H9 (cell line): ENCODE measurements at regions not wholly inside any gene's neighbourhood (a gene's known extent, or its start where the extent isn't known, plus 50 kb on each side); places are given as distances from the start of the nearest gene placed in this dataset.

ENCODE experiments used
- DNase-seq: peaks from one replicate; pipeline ENCODE4 v3.0.0-alpha.2; 2017
- H2AFZ ChIP-seq: one replicate; pipeline ENCODE4 v1.6.1; 2013; ENCODE audit warnings: mild to moderate bottlenecking, low read length, control low read depth, moderate library complexity
- H2AK5ac ChIP-seq: 2 replicates; pipeline ENCODE4 v1.6.1; 2013; ENCODE audit warnings: low read length, control low read depth, mixed read lengths; ENCODE audit not compliant: insufficient read length
- H2BK120ac ChIP-seq: one replicate; pipeline ENCODE4 v1.6.1; 2013; ENCODE audit warnings: low read depth, mild to moderate bottlenecking, low read length, control low read depth, inconsistent platforms; ENCODE audit not compliant: poor library complexity, severe bottlenecking
- H2BK12ac ChIP-seq: 2 replicates; pipeline ENCODE4 v1.6.1; 2013; ENCODE audit warnings: low read length, control low read depth, mixed read lengths, low read depth; ENCODE audit not compliant: insufficient read length
- H2BK15ac ChIP-seq: 2 replicates; pipeline ENCODE4 v1.6.1; 2013; ENCODE audit warnings: low read depth, low read length, control low read depth
- H2BK20ac ChIP-seq: one replicate; pipeline ENCODE4 v1.6.1; 2013; ENCODE audit warnings: low read depth, mild to moderate bottlenecking, low read length, control low read depth, inconsistent platforms; ENCODE audit not compliant: poor library complexity, severe bottlenecking
- H2BK5ac ChIP-seq: 2 replicates; pipeline ENCODE4 v1.6.1; 2013; ENCODE audit warnings: low read length, control low read depth, mixed read lengths; ENCODE audit not compliant: insufficient read length
- H3K14ac ChIP-seq: 2 replicates; pipeline ENCODE4 v1.6.1; 2013; ENCODE audit warnings: low read length, control low read depth; ENCODE audit not compliant: insufficient read depth
- H3K18ac ChIP-seq: 2 replicates; pipeline ENCODE4 v1.6.1; 2013; ENCODE audit warnings: low read depth, mild to moderate bottlenecking, mixed read lengths, low read length, control low read depth; ENCODE audit not compliant: insufficient read length
- H3K23ac ChIP-seq: 2 replicates; pipeline ENCODE4 v1.6.1; 2013; ENCODE audit warnings: low read length, control low read depth, mixed read lengths, low read depth; ENCODE audit not compliant: insufficient read length
- H3K23me2 ChIP-seq: 2 replicates; pipeline ENCODE4 v1.6.1; 2013; ENCODE audit warnings: low read depth, mild to moderate bottlenecking, mixed read lengths, low read length, control low read depth; ENCODE audit not compliant: insufficient read length, poor library complexity, severe bottlenecking
- H3K27ac ChIP-seq: 2 replicates; pipeline ENCODE4 v1.5.1; 2013; ENCODE audit warnings: low read length, control low read depth, mixed read lengths, low read depth; ENCODE audit not compliant: insufficient read length
- H3K27me3 ChIP-seq: 2 replicates; pipeline ENCODE4 v1.6.1; 2013; ENCODE audit warnings: low read length, control low read depth, inconsistent platforms; ENCODE audit not compliant: insufficient read depth
- H3K4ac ChIP-seq: 2 replicates; pipeline ENCODE4 v1.6.1; 2013; ENCODE audit warnings: low read depth, mild to moderate bottlenecking, control low read depth, inconsistent platforms, low read length, moderate library complexity
- H3K4me1 ChIP-seq: 2 replicates; pipeline ENCODE4 v1.6.1; 2013; ENCODE audit warnings: low read length, control low read depth, inconsistent platforms; ENCODE audit not compliant: insufficient read depth
- H3K4me2 ChIP-seq: 2 replicates; pipeline ENCODE4 v1.6.1; 2013; ENCODE audit warnings: low read length, control low read depth, mixed read lengths; ENCODE audit not compliant: insufficient read length, insufficient read depth
- H3K56ac ChIP-seq: 2 replicates; pipeline ENCODE4 v1.6.1; 2013; ENCODE audit warnings: low read depth, mild to moderate bottlenecking, mixed read lengths, low read length, control low read depth; ENCODE audit not compliant: insufficient read length
- H3K79me1 ChIP-seq: 2 replicates; pipeline ENCODE4 v1.6.1; 2013; ENCODE audit warnings: low read depth, mild to moderate bottlenecking, moderate library complexity, low read length, control low read depth, inconsistent platforms; ENCODE audit not compliant: insufficient read depth, poor library complexity, severe bottlenecking
- H3K79me2 ChIP-seq: 2 replicates; pipeline ENCODE4 v1.6.1; 2013; ENCODE audit warnings: low read length, control low read depth, inconsistent platforms; ENCODE audit not compliant: insufficient read depth
- H3K9ac ChIP-seq: 2 replicates; pipeline ENCODE4 v1.6.1; 2013; ENCODE audit warnings: low read length, control low read depth, mixed read lengths; ENCODE audit not compliant: insufficient read length; ENCODE audit errors: extremely low read depth
- H3K9me3 ChIP-seq: one replicate; pipeline ENCODE4 v1.6.1; 2013; ENCODE audit warnings: low read depth, low read length, inconsistent platforms; ENCODE audit not compliant: control insufficient read depth
- H3T11ph ChIP-seq: one replicate; pipeline ENCODE4 v1.6.1; 2013; ENCODE audit warnings: mild to moderate bottlenecking, low read length, control low read depth, inconsistent platforms
- H4K20me1 ChIP-seq: one replicate; pipeline ENCODE4 v1.6.1; 2013; ENCODE audit not compliant: control insufficient read depth, insufficient read length, insufficient read depth
- H4K5ac ChIP-seq: 2 replicates; pipeline ENCODE4 v1.6.1; 2013; ENCODE audit warnings: low read depth, mild to moderate bottlenecking, mixed read lengths, low read length, control low read depth; ENCODE audit not compliant: insufficient read length
- H4K8ac ChIP-seq: replicated peaks from 2 replicates; pipeline ENCODE4 v1.6.1; 2013; ENCODE audit warnings: low read length, control low read depth, mixed read lengths, low read depth; ENCODE audit not compliant: insufficient read length
- H4K91ac ChIP-seq: 2 replicates; pipeline ENCODE4 v1.6.1; 2013; ENCODE audit warnings: low read depth, mild to moderate bottlenecking, moderate library complexity, mixed read lengths, low read length, control low read depth; ENCODE audit not compliant: insufficient read length
- H3K27ac Mint-ChIP-seq, 3 experiments: 2 replicates in 2 of 3; 3 replicates in 1 of 3; pipeline ENCODE4 v1.8.0; 2020 to 2021; ENCODE audit warnings: mixed read lengths in 3 of 3, mild to moderate bottlenecking in 1 of 3, moderate library complexity in 1 of 3
- H3K27me3 Mint-ChIP-seq: 2 replicates; pipeline ENCODE4 v1.8.0; 2021; ENCODE audit warnings: low read depth, mild to moderate bottlenecking, moderate library complexity, mixed read lengths
- H3K36me3 Mint-ChIP-seq, 3 experiments: 2 replicates in 2 of 3; 3 replicates in 1 of 3; pipeline ENCODE4 v1.8.0; 2020 to 2021; ENCODE audit warnings: low read depth in 3 of 3, mixed read lengths in 3 of 3; ENCODE audit not compliant: insufficient read depth in 1 of 3
- H3K4me1 Mint-ChIP-seq, 2 experiments: 2 replicates each; pipeline ENCODE4 v1.8.0; 2020; ENCODE audit warnings: mixed read lengths in 2 of 2
- H3K4me3 Mint-ChIP-seq, 2 experiments: 2 replicates in 1 of 2; 3 replicates in 1 of 2; pipeline ENCODE4 v1.8.0; 2020 to 2021; ENCODE audit warnings: mild to moderate bottlenecking in 2 of 2, mixed read lengths in 2 of 2, moderate library complexity in 1 of 2
- H3K9me3 Mint-ChIP-seq, 2 experiments: 2 replicates in 1 of 2; 3 replicates in 1 of 2; pipeline ENCODE4 v1.8.0; 2020; ENCODE audit warnings: mild to moderate bottlenecking in 2 of 2, mixed read lengths in 2 of 2, moderate library complexity in 1 of 2
- CTCF ChIP-seq: fragments of 200-600 bp; sonication (generic); conservative IDR thresholded peaks from 3 replicates; pipeline ENCODE4 v1.8.0; 2021; ENCODE audit warnings: antibody characterized with exemption, mild to moderate bottlenecking
- WGBS: extraction: QIAGEN DNeasy Blood & Tissue Kit; methylation state at CpG from one replicate; pipeline ENCODE4 v1.1.7; 2013; ENCODE audit warnings: missing lambda C conversion rate, low lambda C conversion rate, mixed read lengths; ENCODE audit not compliant: insufficient read length; ENCODE audit errors: extremely low coverage; 5-methylcytosine and 5-hydroxymethylcytosine counted together

- DNase-seq = peak; percentile 8
- H3K4ac ChIP-seq = no peak overlapping the region
These were observed 63.6 kb downstream of the ACKR3 start for GRCh38 chr2:236633219-236633570.

More at GRCh38 chr2:236633219-236633570, 63.6 kb downstream of the ACKR3 start:
- H3K27me3 ChIP-seq = no peaks in the 10 kb centered on the region
- H4K20me1 ChIP-seq = no peaks in the 10 kb centered on the region
- no peaks in the 10 kb centered on the region for H3K79me1 ChIP-seq
- H2BK20ac ChIP-seq = no peak overlapping the region
- no peaks in the 10 kb centered on the region for H3K4me1 Mint-ChIP-seq
- H3K4me2 ChIP-seq = no peak overlapping the region
- WGBS = no CpG with 5 or more reads among the region's 5 CpGs
- no peak overlapping the region for H4K8ac ChIP-seq
- no peak overlapping the region for H4K5ac ChIP-seq
- H4K91ac ChIP-seq = no peak overlapping the region
- no peak overlapping the region; a peak in 1 of 5 replicates for H3K4me3 Mint-ChIP-seq
- H3K36me3 Mint-ChIP-seq = no peaks in the 10 kb centered on the region; a peak in 1 of 7 replicates
- no peaks in the 10 kb centered on the region for H3K9me3 ChIP-seq
- no peak overlapping the region for H2BK15ac ChIP-seq
- H2AK5ac ChIP-seq = no peak overlapping the region
- no peak overlapping the region for H3K14ac ChIP-seq
- TF ChIP-seq CTCF = no peak
- H2AFZ ChIP-seq = no peak overlapping the region
- H2BK12ac ChIP-seq = no peak overlapping the region
- H3K79me2 ChIP-seq = no peaks in the 10 kb centered on the region
- no peak overlapping the region for H2BK5ac ChIP-seq
- peaks cover 8% of the 10 kb centered on the region for H3K27me3 Mint-ChIP-seq
- no peaks in the 10 kb centered on the region for H3K4me1 ChIP-seq
- H3K18ac ChIP-seq = no peak overlapping the region
- no peak overlapping the region for H3K56ac ChIP-seq
- no peak overlapping the region for H3K9ac ChIP-seq
- H2BK120ac ChIP-seq = no peak overlapping the region
- no peak overlapping the region for H3K27ac Mint-ChIP-seq
- H3K23ac ChIP-seq = no peak overlapping the region
- no peaks in the 10 kb centered on the region for H3K23me2 ChIP-seq
- no peak overlapping the region for H3T11ph ChIP-seq
- peaks cover 0 to 3% of the 10 kb centered on the region in 2 experiments; a peak in 1 of 5 replicates for H3K9me3 Mint-ChIP-seq
- H3K27ac ChIP-seq = no peak overlapping the region
